Panc1 (cell line): ENCODE measurements at regions not wholly inside any gene's neighbourhood (a gene's known extent, or its start where the extent isn't known, plus 50 kb on each side); places are given as distances from the start of the nearest gene placed in this dataset.

ENCODE experiments used
- ATAC-seq: fragments of 200-7000 bp; cut with Tn5 transposase; 2 replicates; pipeline ENCODE4 v1.9.1; 2020; ENCODE audit warnings: mild to moderate bottlenecking, moderate library complexity
- BruUV-seq: library from RNA; stranded (reverse); fragments of 400-500 nt; replicated peaks from 2 replicates; lab custom pipeline; 2021; lab: Mats Ljungman, UMichigan
- CTCF ChIA-PET: fragments of 300-600 bp; sonication (Branson Sonifier 250); formaldehyde crosslinking; loops from one replicate; lab custom pipeline; 2022; ENCODE audit warnings: antibody characterized with exemption; lab: Charles Lee
- POLR2A ChIA-PET: fragments of 300-600 bp; sonication (Branson Sonifier 250); formaldehyde crosslinking; loops from one replicate; lab custom pipeline; 2022; ENCODE audit warnings: antibody characterized with exemption; lab: Charles Lee
- DNase-seq: peaks from one replicate; pipeline ENCODE4 v3.0.0-alpha.2; 2010; ENCODE audit warnings: low read depth, low spot score
- H3K27ac ChIP-seq: 2 replicates; pipeline ENCODE4 v1.5.1; 2011; ENCODE audit warnings: mild to moderate bottlenecking, low read length, inconsistent platforms
- H3K27me3 ChIP-seq: fragments of 200-500 bp; sonication (Bioruptor generic); 2 replicates; pipeline ENCODE4 v1.6.0; 2014; ENCODE audit warnings: low read length, inconsistent platforms; ENCODE audit not compliant: control insufficient read depth, insufficient read depth
- H3K36me3 ChIP-seq: fragments of 200-500 bp; sonication (Bioruptor generic); 2 replicates; pipeline ENCODE4 v1.5.1; 2014; ENCODE audit warnings: inconsistent platforms, mild to moderate bottlenecking, low read length, moderate library complexity; ENCODE audit not compliant: control insufficient read depth, insufficient read depth
- H3K4me1 ChIP-seq: 2 replicates; pipeline ENCODE4 v1.5.1; 2011; ENCODE audit warnings: inconsistent platforms, mild to moderate bottlenecking, low read length, moderate library complexity; ENCODE audit not compliant: control insufficient read depth, insufficient read depth
- H3K4me3 ChIP-seq, 2 experiments: 2 replicates each; pipeline ENCODE4 v1.5.1; 2011 to 2012; ENCODE audit warnings: low read depth in 2 of 2, low read length in 2 of 2, mild to moderate bottlenecking in 2 of 2, inconsistent platforms in 1 of 2, moderate library complexity in 1 of 2
- H3K9me3 ChIP-seq: fragments of 200-500 bp; sonication (Bioruptor generic); 2 replicates; pipeline ENCODE4 v1.5.1; 2014; ENCODE audit warnings: low read depth, mild to moderate bottlenecking, inconsistent platforms, low read length, moderate library complexity; ENCODE audit not compliant: control insufficient read depth, insufficient read depth
- CTCF ChIP-seq: fragments of 450-650 bp; IDR thresholded peaks from 2 replicates; pipeline ENCODE4 v1.5.1; 2017; ENCODE audit warnings: mild to moderate bottlenecking
- POLR2AphosphoS5 ChIP-seq: IDR thresholded peaks from 2 replicates; pipeline ENCODE4 v1.6.1; 2012; ENCODE audit warnings: mild to moderate bottlenecking, low read depth, low read length, moderate library complexity
- REST ChIP-seq, 2 experiments: IDR thresholded peaks; 2 replicates each; pipeline ENCODE4 v1.6.1; 2011 to 2012; ENCODE audit warnings: low read depth in 2 of 2, control low read depth in 1 of 2, low read length in 1 of 2, mild to moderate bottlenecking in 1 of 2, moderate library complexity in 1 of 2; ENCODE audit not compliant: insufficient read depth in 1 of 2
- SIN3A ChIP-seq: IDR thresholded peaks from 2 replicates; pipeline ENCODE4 v1.6.1; 2012; ENCODE audit warnings: low read depth, mild to moderate bottlenecking, low read length, moderate library complexity, borderline replicate concordance; ENCODE audit not compliant: insufficient read depth
- TCF7L2 ChIP-seq: IDR thresholded peaks from 2 replicates; pipeline ENCODE4 v1.6.1; 2011; ENCODE audit warnings: mild to moderate bottlenecking, low read depth, low read length, inconsistent platforms
- in situ Hi-C: cut with HindIII; loops from 2 replicates; pipeline ENCODE4 v1.10.0; 2016; ENCODE audit warnings: low sequenced_read_pairs, low pct_unique_long_range_greater_than_20kb
- intact Hi-C: fragments of 100-400 bp; cut with micrococcal nuclease; formaldehyde crosslinking; loops from one replicate; pipeline ENCODE4 v1.10.0; 2022; ENCODE audit not compliant: unreplicated experiment

DNA sequence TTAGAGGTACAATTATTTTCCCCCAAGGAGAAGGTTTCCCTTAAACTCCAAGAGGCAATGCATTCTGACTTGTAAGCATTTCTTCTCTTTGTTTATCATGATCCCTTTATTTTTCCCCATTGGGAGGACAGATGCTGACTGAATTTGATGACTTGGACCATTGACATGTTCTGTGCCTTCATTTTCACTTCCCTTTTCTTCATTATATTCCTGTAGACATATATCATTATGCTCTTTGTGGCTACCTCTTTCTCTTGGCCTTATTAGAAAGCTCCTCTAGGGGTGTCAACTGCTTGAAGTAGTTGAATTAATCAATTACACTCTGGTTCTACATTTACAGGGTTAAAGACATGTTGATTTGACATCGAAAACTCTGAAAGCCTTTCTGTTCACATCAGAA is 330.0 kb upstream of the DCC start:
- DNase-seq (no peak), ATAC-seq (no peak)
- Histone ChIP-seq H3K27me3 (no peaks in the 10 kb centered on the region), H3K27ac (no peak overlapping the region), H3K4me3 (no peak overlapping the region), H3K36me3 (no peaks in the 10 kb centered on the region), H3K9me3 (no peaks in the 10 kb centered on the region), H3K4me1 (no peaks in the 10 kb centered on the region)
- ChIA-PET POLR2A (no interaction called here), CTCF (no interaction called here)
- in situ Hi-C loops: no loop called here
- intact Hi-C loops: no loop called here
- TF ChIP-seq SIN3A (no peak), CTCF (no peak), TCF7L2 (no peak), POLR2AphosphoS5 (no peak), REST (IDR thresholded peaks at IDR 0.05; ENCODE audit: insufficient read depth in 1 of 2, low read depth in 2 of 2, low read length in 1 of 2) (no peak)
- BruUV-seq: no TSS peak

DNA sequence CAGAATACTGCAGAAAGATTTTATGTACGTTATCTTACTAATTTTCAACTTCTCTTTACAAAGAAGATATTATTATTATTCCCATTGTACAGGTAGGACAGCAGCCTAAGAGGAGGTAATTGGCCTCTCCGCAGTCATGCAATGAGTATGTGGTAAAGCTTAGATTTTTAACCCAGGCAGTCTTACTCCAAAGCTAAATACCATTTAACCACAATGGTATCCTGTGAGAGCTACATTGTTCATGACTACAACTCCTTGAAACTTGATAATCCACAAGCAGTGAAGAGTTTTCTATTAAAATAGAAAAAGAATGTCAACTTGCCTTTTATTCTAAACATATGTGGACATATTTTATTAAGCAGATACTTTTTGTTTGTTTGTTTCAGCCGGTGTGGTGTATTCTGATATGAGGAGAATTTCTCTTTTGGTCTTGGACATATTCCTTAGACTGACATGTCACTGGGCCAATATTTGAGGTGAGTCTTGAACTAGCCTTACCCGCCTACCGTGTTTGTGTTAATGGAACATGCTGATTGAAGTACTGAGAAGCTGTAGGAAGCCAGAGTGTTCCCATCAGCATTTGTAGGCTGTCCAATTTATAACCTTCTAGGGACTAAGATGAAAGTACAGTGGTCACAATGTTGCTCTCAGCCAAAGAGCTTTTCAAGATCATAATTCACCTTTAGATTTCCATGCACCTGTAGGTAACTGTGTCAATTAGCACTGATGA is 293.9 kb upstream of the DCC start:
- no peak for DNase-seq
- Histone ChIP-seq H3K27ac (no peak overlapping the region), H3K27me3 (no peaks in the 10 kb centered on the region), H3K4me3 (no peak overlapping the region), H3K4me1 (no peaks in the 10 kb centered on the region), H3K9me3 (no peaks in the 10 kb centered on the region), H3K36me3 (no peaks in the 10 kb centered on the region)
- no TSS peak for BruUV-seq
- intact Hi-C loops: no loop called here
- TF ChIP-seq POLR2AphosphoS5: no peak
- TF ChIP-seq CTCF: no peak
- TF ChIP-seq TCF7L2: no peak
- no peak for TF ChIP-seq REST (IDR thresholded peaks at IDR 0.05; ENCODE audit: insufficient read depth in 1 of 2, low read depth in 2 of 2, low read length in 1 of 2)
- no peak for TF ChIP-seq SIN3A
- in situ Hi-C loops: no loop called here
- ChIA-PET CTCF (no interaction called here), POLR2A (interaction anchor here (0.5 kb wide), 1 partner anchor 28 kb away, joined by 3 read pairs; no protein-coding TSS in a partner anchor)
- no peak for ATAC-seq
